Neural progenitor cell (in vitro differentiated cells): ENCODE measurements at regions not wholly inside any gene's neighbourhood (a gene's known extent, or its start where the extent isn't known, plus 50 kb on each side); places are given as distances from the start of the nearest gene placed in this dataset.

ENCODE experiments used
- DNase-seq: peaks from one replicate; pipeline ENCODE4 v3.0.0-alpha.2; 2016; ENCODE audit warnings: low spot score
- H2AFZ ChIP-seq: fragments of 200-600 bp; sonication (generic); replicated peaks from 2 replicates; pipeline ENCODE4 v1.6.1; 2016; ENCODE audit warnings: antibody characterized with exemption
- H3F3A ChIP-seq: fragments of 200-600 bp; sonication (generic); 2 replicates; pipeline ENCODE4 v1.6.1; 2016; ENCODE audit warnings: antibody characterized with exemption, low read depth
- H3K27ac ChIP-seq: fragments of 200-600 bp; sonication (generic); 2 replicates; pipeline ENCODE4 v1.5.1; 2016; ENCODE audit warnings: mild to moderate bottlenecking
- H3K27me3 ChIP-seq: fragments of 200-600 bp; sonication (generic); 2 replicates; pipeline ENCODE4 v1.6.1; 2016; ENCODE audit warnings: mild to moderate bottlenecking, moderate library complexity
- H3K36me3 ChIP-seq: fragments of 200-600 bp; sonication (generic); 2 replicates; pipeline ENCODE4 v1.5.1; 2016
- H3K4me1 ChIP-seq: fragments of 200-600 bp; sonication (generic); 2 replicates; pipeline ENCODE4 v1.6.1; 2016; ENCODE audit warnings: mixed run types
- H3K4me2 ChIP-seq: fragments of 200-600 bp; sonication (generic); 2 replicates; pipeline ENCODE4 v1.6.1; 2016
- H3K4me3 ChIP-seq: fragments of 200-600 bp; sonication (generic); 2 replicates; pipeline ENCODE4 v1.5.1; 2016
- H3K79me2 ChIP-seq: fragments of 200-600 bp; sonication (generic); 2 replicates; pipeline ENCODE4 v1.6.1; 2016; ENCODE audit warnings: low read depth
- H3K9ac ChIP-seq: fragments of 200-600 bp; sonication (generic); 2 replicates; pipeline ENCODE4 v1.6.1; 2016
- H3K9me3 ChIP-seq: fragments of 200-600 bp; sonication (generic); 2 replicates; pipeline ENCODE4 v1.5.1; 2016; ENCODE audit warnings: low read depth
- H4K20me1 ChIP-seq: fragments of 200-600 bp; sonication (generic); 2 replicates; pipeline ENCODE4 v1.6.1; 2016; ENCODE audit warnings: low read depth
- H3K27ac Mint-ChIP-seq: 3 replicates; pipeline ENCODE4 v1.8.0; 2021; ENCODE audit warnings: mixed read lengths
- H3K27me3 Mint-ChIP-seq: 2 replicates; pipeline ENCODE4 v1.8.0; 2022; ENCODE audit warnings: low read depth, mild to moderate bottlenecking, inconsistent platforms, moderate library complexity, mixed read lengths; ENCODE audit not compliant: insufficient read depth
- H3K36me3 Mint-ChIP-seq: 3 replicates; pipeline ENCODE4 v1.8.0; 2021; ENCODE audit warnings: mixed read lengths
- H3K4me1 Mint-ChIP-seq: 3 replicates; pipeline ENCODE4 v1.8.0; 2021; ENCODE audit warnings: mixed read lengths
- H3K4me3 Mint-ChIP-seq: 3 replicates; pipeline ENCODE4 v1.8.0; 2021; ENCODE audit warnings: mild to moderate bottlenecking, moderate library complexity, mixed read lengths
- H3K9me3 Mint-ChIP-seq: 3 replicates; pipeline ENCODE4 v1.8.0; 2020; ENCODE audit warnings: mixed read lengths
- CTCF ChIP-seq: fragments of 200-600 bp; sonication (generic); IDR thresholded peaks from 2 replicates; pipeline ENCODE4 v1.5.1; 2017; ENCODE audit warnings: antibody characterized with exemption, mild to moderate bottlenecking
- EZH2 ChIP-seq: fragments of 200-600 bp; sonication (generic); IDR thresholded peaks from 2 replicates; pipeline ENCODE4 v1.6.1; 2017; ENCODE audit warnings: antibody characterized with exemption, mild to moderate bottlenecking, moderate library complexity
- EZH2phosphoT487 ChIP-seq: fragments of 200-600 bp; sonication (generic); IDR thresholded peaks from 2 replicates; pipeline ENCODE4 v1.6.1; 2017; ENCODE audit warnings: antibody characterized with exemption

- Histone ChIP-seq H3K9ac (no peak overlapping the region), H3K36me3 (no peaks in the 10 kb centered on the region), H3K9me3 (no peaks in the 10 kb centered on the region), H3K4me3 (no peak overlapping the region), H3K4me2 (no peak overlapping the region), H4K20me1 (no peaks in the 10 kb centered on the region), H3F3A (no peaks in the 10 kb centered on the region), H3K79me2 (no peaks in the 10 kb centered on the region), H3K27ac (no peak overlapping the region), H2AFZ (peak overlapping the region; percentile 5), H3K4me1 (peaks cover 24% of the 10 kb centered on the region), H3K27me3 (no peaks in the 10 kb centered on the region)
- Mint-ChIP-seq H3K27ac (no peak overlapping the region), H3K4me1 (peaks cover 12% of the 10 kb centered on the region), H3K9me3 (no peaks in the 10 kb centered on the region), H3K36me3 (no peaks in the 10 kb centered on the region), H3K27me3 (peaks cover 4% of the 10 kb centered on the region), H3K4me3 (no peak overlapping the region)
- TF ChIP-seq EZH2, result no peak
- no peak for TF ChIP-seq CTCF
- TF ChIP-seq EZH2phosphoT487, result no peak
- no peak for DNase-seq
Observed at GRCh38 chr11:127061947-127062346, 61.4 kb upstream of the KIRREL3 start.

GRCh38 chr11:127059750-127060149, 59.2 kb upstream of the KIRREL3 start:
- no peak overlapping the region for H3K4me2 ChIP-seq

DNA sequence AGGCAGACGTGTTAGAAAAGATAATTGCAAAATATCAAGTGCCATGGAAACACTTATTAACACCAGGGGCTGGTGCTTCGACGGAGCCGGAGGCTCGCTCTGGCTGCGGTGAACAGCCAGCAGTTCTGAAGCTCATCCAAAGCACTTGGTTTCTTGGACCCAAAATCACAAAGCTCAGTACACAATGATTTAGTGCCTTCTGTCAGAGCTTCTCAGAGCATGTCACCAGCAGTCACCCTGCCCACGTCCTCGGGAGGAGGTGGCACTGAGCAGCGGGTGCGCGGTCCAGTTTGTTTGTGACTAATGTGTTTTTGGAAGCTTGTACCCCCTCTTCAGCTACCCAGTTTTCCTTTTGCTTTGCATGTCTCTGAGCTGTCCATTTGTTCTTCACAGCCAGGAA, 58.7 kb upstream of the KIRREL3 start:
- no peak overlapping the region for H3K9ac ChIP-seq
- no peak overlapping the region for H3K27ac ChIP-seq
- H3K4me1 Mint-ChIP-seq, result peaks cover 12% of the 10 kb centered on the region
- no peak overlapping the region for H2AFZ ChIP-seq
- no peaks in the 10 kb centered on the region for H3F3A ChIP-seq
- no peaks in the 10 kb centered on the region for H3K36me3 ChIP-seq
- no peaks in the 10 kb centered on the region for H3K79me2 ChIP-seq
- no peak overlapping the region for H3K4me2 ChIP-seq
- TF ChIP-seq CTCF (no peak), EZH2phosphoT487 (no peak), EZH2 (no peak)
- DNase-seq, result no peak
- peaks cover 4% of the 10 kb centered on the region for H3K27me3 Mint-ChIP-seq
- no peaks in the 10 kb centered on the region for H3K36me3 Mint-ChIP-seq
- H3K27ac Mint-ChIP-seq, result peak overlapping the region; percentile 29
- no peaks in the 10 kb centered on the region for H3K9me3 ChIP-seq
- no peaks in the 10 kb centered on the region for H3K27me3 ChIP-seq
- peaks cover 24% of the 10 kb centered on the region for H3K4me1 ChIP-seq
- H4K20me1 ChIP-seq, result no peaks in the 10 kb centered on the region
- H3K4me3 Mint-ChIP-seq, result no peak overlapping the region
- H3K9me3 Mint-ChIP-seq, result no peaks in the 10 kb centered on the region
- H3K4me3 ChIP-seq, result no peak overlapping the region

More at GRCh38 chr11:127059750-127060149, 59.2 kb upstream of the KIRREL3 start:
- Mint-ChIP-seq H3K36me3 (no peaks in the 10 kb centered on the region), H3K9me3 (no peaks in the 10 kb centered on the region), H3K4me1 (peaks cover 12% of the 10 kb centered on the region), H3K27me3 (peaks cover 4% of the 10 kb centered on the region), H3K27ac (peak overlapping the region; percentile 29), H3K4me3 (no peak overlapping the region)
- Histone ChIP-seq H3K9ac (no peak overlapping the region), H2AFZ (no peak overlapping the region), H3K79me2 (no peaks in the 10 kb centered on the region), H3K27ac (no peak overlapping the region), H3K4me1 (peaks cover 24% of the 10 kb centered on the region), H3K27me3 (no peaks in the 10 kb centered on the region), H3K9me3 (no peaks in the 10 kb centered on the region), H3K36me3 (no peaks in the 10 kb centered on the region), H3F3A (no peaks in the 10 kb centered on the region), H3K4me3 (no peak overlapping the region), H4K20me1 (no peaks in the 10 kb centered on the region)
- no peak for TF ChIP-seq EZH2phosphoT487
- no peak for TF ChIP-seq EZH2
- no peak for TF ChIP-seq CTCF
- DNase-seq, result no peak
